ENCODE measurements at regions not wholly inside any gene's neighbourhood (a gene's known extent, or its start where the extent isn't known, plus 50 kb on each side); places are given as distances from the start of the nearest gene placed in this dataset.

- Histone ChIP-seq H2BK15ac (replicated peaks; ENCODE audit: low read depth) (no peak overlapping the region), H2AK5ac (ENCODE audit: low read length) (no peak overlapping the region)
- no CpG with 5 or more reads among the region's 16 CpGs for WGBS (ENCODE audit: extremely low coverage, insufficient coverage, low lambda C conversion rate)
These were observed 244.5 kb downstream of the GATA3 start for GRCh38 chr10:8298896-8299570.

DNA sequence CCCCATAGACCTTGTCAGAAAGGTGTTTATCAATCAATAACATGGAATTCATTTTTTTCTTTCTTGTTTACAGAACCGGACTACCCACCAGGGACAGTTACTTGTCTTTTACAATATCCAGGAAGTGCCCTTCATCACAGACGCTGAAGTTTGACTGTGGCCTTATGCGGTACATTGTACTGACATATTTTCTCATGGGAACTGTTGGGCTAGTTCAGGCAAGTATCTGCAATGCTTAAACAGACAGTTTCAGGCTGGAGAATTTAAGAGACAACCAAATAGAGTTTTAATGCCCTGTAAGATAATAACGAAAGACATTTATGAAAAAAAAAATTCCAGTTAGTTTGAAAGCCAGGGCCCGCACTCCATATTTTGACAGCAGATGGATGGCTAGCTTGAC is 246.4 kb downstream of the GATA3 start:
- H2BK120ac ChIP-seq (ENCODE audit: low read depth, low read length) = no peak overlapping the region
- H3K56ac ChIP-seq (ENCODE audit: low read length) = no peak overlapping the region
- WGBS (ENCODE audit: extremely low coverage, insufficient coverage, low lambda C conversion rate) = no CpG with 5 or more reads among the region's 5 CpGs
- no peak overlapping the region for H3K4ac ChIP-seq (ENCODE audit: low read depth, low read length)
- H3K9ac ChIP-seq (ENCODE audit: low read length) = no peak overlapping the region
- no peak overlapping the region for H3K4me2 ChIP-seq (ENCODE audit: low read length)
- H3K4me1 ChIP-seq (ENCODE audit: control insufficient read depth, low read depth, low read length) = peaks cover 1% of the 10 kb centered on the region
- H4K8ac ChIP-seq (ENCODE audit: low read depth, low read length) = no peak overlapping the region
- H2BK5ac ChIP-seq (ENCODE audit: low read length) = no peak overlapping the region
- no peaks in the 10 kb centered on the region for H3K36me3 ChIP-seq (ENCODE audit: control insufficient read depth, insufficient read depth, low read length)
- no peak overlapping the region for H3K23ac ChIP-seq (ENCODE audit: low read length)
- H2AK5ac ChIP-seq (ENCODE audit: low read length) = no peak overlapping the region
- no peaks in the 10 kb centered on the region for H3K27me3 ChIP-seq (ENCODE audit: insufficient read depth, low read length, poor library complexity)
- no peak overlapping the region for H2BK15ac ChIP-seq (replicated peaks; ENCODE audit: low read depth)
- H4K5ac ChIP-seq (ENCODE audit: low read length) = no peak overlapping the region
- H3K18ac ChIP-seq (ENCODE audit: low read length) = no peak overlapping the region
- no peaks in the 10 kb centered on the region for H3K79me2 ChIP-seq (ENCODE audit: control insufficient read depth, insufficient read depth, low read length)
- H3K27ac ChIP-seq (ENCODE audit: low read depth, low read length) = no peak overlapping the region
- H3K4me3 ChIP-seq (ENCODE audit: low read length) = no peak overlapping the region
- H3K79me1 ChIP-seq (ENCODE audit: low read length) = no peaks in the 10 kb centered on the region
- DNase-seq = no peak

More at GRCh38 chr10:8298896-8299570, 244.5 kb downstream of the GATA3 start:
- Histone ChIP-seq H3K4ac (ENCODE audit: low read depth, low read length) (no peak overlapping the region), H4K8ac (ENCODE audit: low read depth, low read length) (no peak overlapping the region), H3K27me3 (ENCODE audit: insufficient read depth, low read length, poor library complexity) (no peaks in the 10 kb centered on the region), H3K56ac (ENCODE audit: low read length) (no peak overlapping the region), H3K79me1 (ENCODE audit: low read length) (no peaks in the 10 kb centered on the region), H3K27ac (ENCODE audit: low read depth, low read length) (no peak overlapping the region), H3K23ac (ENCODE audit: low read length) (no peak overlapping the region), H3K18ac (ENCODE audit: low read length) (no peak overlapping the region), H3K79me2 (ENCODE audit: control insufficient read depth, insufficient read depth, low read length) (no peaks in the 10 kb centered on the region), H3K4me2 (ENCODE audit: low read length) (no peak overlapping the region), H3K4me1 (ENCODE audit: control insufficient read depth, low read depth, low read length) (peaks cover 2% of the 10 kb centered on the region), H4K5ac (ENCODE audit: low read length) (no peak overlapping the region), H3K36me3 (ENCODE audit: control insufficient read depth, insufficient read depth, low read length) (no peaks in the 10 kb centered on the region), H2BK120ac (ENCODE audit: low read depth, low read length) (no peak overlapping the region), H3K4me3 (ENCODE audit: low read length) (no peak overlapping the region), H2BK5ac (ENCODE audit: low read length) (no peak overlapping the region), H3K9ac (ENCODE audit: low read length) (no peak overlapping the region)
- DNase-seq = no peak

GRCh38 chr10:8301333-8301732 is 246.8 kb downstream of the GATA3 start:
- Histone ChIP-seq H3K79me1 (ENCODE audit: low read length) (no peaks in the 10 kb centered on the region), H4K8ac (ENCODE audit: low read depth, low read length) (no peak overlapping the region), H3K56ac (ENCODE audit: low read length) (no peak overlapping the region), H3K4me2 (ENCODE audit: low read length) (no peak overlapping the region), H3K18ac (ENCODE audit: low read length) (no peak overlapping the region), H3K36me3 (ENCODE audit: control insufficient read depth, insufficient read depth, low read length) (no peaks in the 10 kb centered on the region), H3K4ac (ENCODE audit: low read depth, low read length) (no peak overlapping the region), H2BK15ac (replicated peaks; ENCODE audit: low read depth) (no peak overlapping the region), H2BK5ac (ENCODE audit: low read length) (no peak overlapping the region), H3K9ac (ENCODE audit: low read length) (no peak overlapping the region), H3K27ac (ENCODE audit: low read depth, low read length) (no peak overlapping the region), H4K5ac (ENCODE audit: low read length) (no peak overlapping the region), H2BK120ac (ENCODE audit: low read depth, low read length) (no peak overlapping the region), H2AK5ac (ENCODE audit: low read length) (no peak overlapping the region), H3K23ac (ENCODE audit: low read length) (no peak overlapping the region), H3K27me3 (ENCODE audit: insufficient read depth, low read length, poor library complexity) (no peaks in the 10 kb centered on the region), H3K79me2 (ENCODE audit: control insufficient read depth, insufficient read depth, low read length) (no peaks in the 10 kb centered on the region), H3K4me1 (ENCODE audit: control insufficient read depth, low read depth, low read length) (no peaks in the 10 kb centered on the region), H3K4me3 (ENCODE audit: low read length) (no peak overlapping the region)
- no peak for DNase-seq
- WGBS (ENCODE audit: extremely low coverage, insufficient coverage, low lambda C conversion rate) = no CpG with 5 or more reads among the region's 2 CpGs

- no peak overlapping the region for H3K4me2 ChIP-seq (ENCODE audit: low read length)
- H3K56ac ChIP-seq (ENCODE audit: low read length) = no peak overlapping the region
- H3K27me3 ChIP-seq (ENCODE audit: insufficient read depth, low read length, poor library complexity) = no peaks in the 10 kb centered on the region
- no peak overlapping the region for H4K8ac ChIP-seq (ENCODE audit: low read depth, low read length)
- H2BK15ac ChIP-seq (replicated peaks; ENCODE audit: low read depth) = no peak overlapping the region
- H3K4me3 ChIP-seq (ENCODE audit: low read length) = no peak overlapping the region
- H3K9ac ChIP-seq (ENCODE audit: low read length) = no peak overlapping the region
- no peak overlapping the region for H3K4ac ChIP-seq (ENCODE audit: low read depth, low read length)
- H3K27ac ChIP-seq (ENCODE audit: low read depth, low read length) = no peak overlapping the region
- DNase-seq = no peak
- H2BK120ac ChIP-seq (ENCODE audit: low read depth, low read length) = no peak overlapping the region
- no peak overlapping the region for H2AK5ac ChIP-seq (ENCODE audit: low read length)
- no peak overlapping the region for H4K5ac ChIP-seq (ENCODE audit: low read length)
- no peak overlapping the region for H3K23ac ChIP-seq (ENCODE audit: low read length)
- H3K36me3 ChIP-seq (ENCODE audit: control insufficient read depth, insufficient read depth, low read length) = no peaks in the 10 kb centered on the region
- no CpG with 5 or more reads among the region's 4 CpGs for WGBS (ENCODE audit: extremely low coverage, insufficient coverage, low lambda C conversion rate)
- H3K4me1 ChIP-seq (ENCODE audit: control insufficient read depth, low read depth, low read length) = no peaks in the 10 kb centered on the region
- no peaks in the 10 kb centered on the region for H3K79me1 ChIP-seq (ENCODE audit: low read length)
- no peak overlapping the region for H2BK5ac ChIP-seq (ENCODE audit: low read length)
- no peak overlapping the region for H3K18ac ChIP-seq (ENCODE audit: low read length)
- no peaks in the 10 kb centered on the region for H3K79me2 ChIP-seq (ENCODE audit: control insufficient read depth, insufficient read depth, low read length)
These were observed 247.3 kb downstream of the GATA3 start for GRCh38 chr10:8301831-8302230.

GRCh38 chr10:8302565-8302964 is 248.1 kb downstream of the GATA3 start:
- H3K4me2 ChIP-seq (ENCODE audit: low read length) = no peak overlapping the region
- WGBS (ENCODE audit: extremely low coverage, insufficient coverage, low lambda C conversion rate) = no CpG with 5 or more reads among the region's 6 CpGs
- no peak overlapping the region for H2AK5ac ChIP-seq (ENCODE audit: low read length)
- H4K8ac ChIP-seq (ENCODE audit: low read depth, low read length) = no peak overlapping the region
- H3K18ac ChIP-seq (ENCODE audit: low read length) = no peak overlapping the region
- H3K36me3 ChIP-seq (ENCODE audit: control insufficient read depth, insufficient read depth, low read length) = no peaks in the 10 kb centered on the region
- DNase-seq = no peak
- H3K79me1 ChIP-seq (ENCODE audit: low read length) = no peaks in the 10 kb centered on the region
- H3K27me3 ChIP-seq (ENCODE audit: insufficient read depth, low read length, poor library complexity) = no peaks in the 10 kb centered on the region
- H3K9ac ChIP-seq (ENCODE audit: low read length) = no peak overlapping the region
- H3K4ac ChIP-seq (ENCODE audit: low read depth, low read length) = no peak overlapping the region
- no peaks in the 10 kb centered on the region for H3K79me2 ChIP-seq (ENCODE audit: control insufficient read depth, insufficient read depth, low read length)
- H3K56ac ChIP-seq (ENCODE audit: low read length) = no peak overlapping the region
- no peak overlapping the region for H3K27ac ChIP-seq (ENCODE audit: low read depth, low read length)
- H3K23ac ChIP-seq (ENCODE audit: low read length) = no peak overlapping the region
- H2BK5ac ChIP-seq (ENCODE audit: low read length) = no peak overlapping the region
- no peak overlapping the region for H2BK120ac ChIP-seq (ENCODE audit: low read depth, low read length)
- no peaks in the 10 kb centered on the region for H3K4me1 ChIP-seq (ENCODE audit: control insufficient read depth, low read depth, low read length)
- H4K5ac ChIP-seq (ENCODE audit: low read length) = no peak overlapping the region
- no peak overlapping the region for H2BK15ac ChIP-seq (replicated peaks; ENCODE audit: low read depth)
- no peak overlapping the region for H3K4me3 ChIP-seq (ENCODE audit: low read length)

GRCh38 chr10:8304861-8305260 is 250.4 kb downstream of the GATA3 start:
- no peak overlapping the region for H3K4me3 ChIP-seq (ENCODE audit: low read length)
- no peaks in the 10 kb centered on the region for H3K36me3 ChIP-seq (ENCODE audit: control insufficient read depth, insufficient read depth, low read length)
- H2BK5ac ChIP-seq (ENCODE audit: low read length) = no peak overlapping the region
- H3K27ac ChIP-seq (ENCODE audit: low read depth, low read length) = no peak overlapping the region
- WGBS (ENCODE audit: extremely low coverage, insufficient coverage, low lambda C conversion rate) = 100% methylated on average over 5 of the region's 10 CpGs
- no peaks in the 10 kb centered on the region for H3K27me3 ChIP-seq (ENCODE audit: insufficient read depth, low read length, poor library complexity)
- H3K4me1 ChIP-seq (ENCODE audit: control insufficient read depth, low read depth, low read length) = no peaks in the 10 kb centered on the region
- H3K79me1 ChIP-seq (ENCODE audit: low read length) = no peaks in the 10 kb centered on the region
- no peak overlapping the region for H4K8ac ChIP-seq (ENCODE audit: low read depth, low read length)
- H2BK120ac ChIP-seq (ENCODE audit: low read depth, low read length) = no peak overlapping the region
- H3K4ac ChIP-seq (ENCODE audit: low read depth, low read length) = no peak overlapping the region
- H2BK15ac ChIP-seq (replicated peaks; ENCODE audit: low read depth) = no peak overlapping the region
- H4K5ac ChIP-seq (ENCODE audit: low read length) = no peak overlapping the region
- H3K4me2 ChIP-seq (ENCODE audit: low read length) = no peak overlapping the region
- DNase-seq = no peak
- H3K9ac ChIP-seq (ENCODE audit: low read length) = no peak overlapping the region
- no peak overlapping the region for H2AK5ac ChIP-seq (ENCODE audit: low read length)
- no peak overlapping the region for H3K18ac ChIP-seq (ENCODE audit: low read length)
- H3K56ac ChIP-seq (ENCODE audit: low read length) = no peak overlapping the region
- no peak overlapping the region for H3K23ac ChIP-seq (ENCODE audit: low read length)
- H3K79me2 ChIP-seq (ENCODE audit: control insufficient read depth, insufficient read depth, low read length) = no peaks in the 10 kb centered on the region

All from mesendoderm (in vitro differentiated cells).